Keratinocyte (primary cell): ENCODE measurements at regions not wholly inside any gene's neighbourhood (a gene's known extent, or its start where the extent isn't known, plus 50 kb on each side); places are given as distances from the start of the nearest gene placed in this dataset.

ENCODE experiments used
- DNase-seq: peaks from one replicate; pipeline ENCODE4 v3.0.0-alpha.2; 2011; ENCODE audit warnings: low read depth, missing footprints, low spot score
- FAIRE-seq: peaks from 2 replicates; lab custom pipeline; 2011; peaks lifted over from hg19 to GRCh38; lab: Jason Lieb, UNC
- H2AFZ ChIP-seq: 2 replicates; pipeline ENCODE4 v1.6.0; 2012; ENCODE audit warnings: low read length, control low read depth, inconsistent platforms; ENCODE audit not compliant: control insufficient read depth
- H3K27ac ChIP-seq: 2 replicates; pipeline ENCODE4 v1.5.1; 2011; ENCODE audit warnings: low read length; ENCODE audit not compliant: control insufficient read depth, insufficient read depth
- H3K27me3 ChIP-seq: 3 replicates; pipeline ENCODE4 v1.6.0; 2011; ENCODE audit warnings: low read length; ENCODE audit not compliant: control insufficient read depth, insufficient read depth; ENCODE audit errors: extremely low read depth
- H3K36me3 ChIP-seq, 2 experiments: 2 replicates in 1 of 2; 3 replicates in 1 of 2; pipeline ENCODE4 v1.5.1; 2011; ENCODE audit warnings: low read length in 2 of 2, mild to moderate bottlenecking in 1 of 2; ENCODE audit not compliant: control insufficient read depth in 2 of 2, insufficient read depth in 2 of 2; ENCODE audit errors: extremely low read depth in 1 of 2
- H3K4me1 ChIP-seq: 3 replicates; pipeline ENCODE4 v1.5.1; 2011; ENCODE audit warnings: low read length; ENCODE audit not compliant: control insufficient read depth, insufficient read depth; ENCODE audit errors: extremely low read depth
- H3K4me2 ChIP-seq: 3 replicates; pipeline ENCODE4 v1.6.0; 2011; ENCODE audit warnings: low read depth, low read length; ENCODE audit not compliant: control insufficient read depth, insufficient read depth; ENCODE audit errors: extremely low read depth
- H3K4me3 ChIP-seq, 3 experiments: fragments of 200-600 bp in 1 of 3; sonication (generic) in 1 of 3; 2 replicates in 2 of 3; 3 replicates in 1 of 3; pipeline ENCODE4 v1.5.1; 2011 to 2016; ENCODE audit warnings: low read length in 3 of 3, mild to moderate bottlenecking in 3 of 3, control low read depth in 2 of 3, inconsistent platforms in 1 of 3, low read depth in 1 of 3, mixed read lengths in 1 of 3, mixed run types in 1 of 3, moderate library complexity in 1 of 3; ENCODE audit not compliant: control insufficient read depth in 2 of 3, insufficient read depth in 2 of 3; ENCODE audit errors: extremely low read depth in 1 of 3
- H3K79me2 ChIP-seq: 2 replicates; pipeline ENCODE4 v1.6.0; 2012; ENCODE audit warnings: low read length; ENCODE audit not compliant: control insufficient read depth, insufficient read depth
- H3K9ac ChIP-seq: 3 replicates; pipeline ENCODE4 v1.6.0; 2011; ENCODE audit warnings: low read length; ENCODE audit not compliant: control insufficient read depth, insufficient read depth; ENCODE audit errors: extremely low read depth
- H3K9me1 ChIP-seq: 3 replicates; pipeline ENCODE4 v1.6.0; 2011; ENCODE audit warnings: low read length; ENCODE audit not compliant: control insufficient read depth, insufficient read depth; ENCODE audit errors: extremely low read depth
- H3K9me3 ChIP-seq: 2 replicates; pipeline ENCODE4 v1.5.1; 2012; ENCODE audit warnings: low read depth, low read length; ENCODE audit not compliant: control insufficient read depth
- H4K20me1 ChIP-seq: 3 replicates; pipeline ENCODE4 v1.6.0; 2011; ENCODE audit warnings: low read length; ENCODE audit not compliant: control insufficient read depth, insufficient read depth; ENCODE audit errors: extremely low read depth
- CTCF ChIP-seq, 3 experiments: IDR thresholded peaks in 1 of 3; conservative IDR thresholded peaks in 1 of 3; optimal IDR thresholded peaks in 1 of 3; 2 replicates in 2 of 3; 3 replicates in 1 of 3; pipeline versions ENCODE3 to v1.5.1; 2011; ENCODE audit warnings: low read length in 3 of 3, mild to moderate bottlenecking in 3 of 3, moderate library complexity in 2 of 3, control low read depth in 1 of 3, inconsistent platforms in 1 of 3; ENCODE audit not compliant: insufficient read depth in 2 of 3; ENCODE audit errors: extremely low read depth in 1 of 3
- EZH2 ChIP-seq: IDR thresholded peaks from one replicate; pipeline ENCODE4 v1.6.1; 2012; ENCODE audit warnings: inconsistent platforms, mild to moderate bottlenecking, low read length, moderate library complexity
- dilution Hi-C: fragments of 300-500 bp; cut with MboI; formaldehyde crosslinking; loops from one replicate; pipeline ENCODE4 v1.7.0; 2020; ENCODE audit warnings: low sequenced_read_pairs; ENCODE audit not compliant: extremely low pct_ligation_motif_present

- no peak for FAIRE-seq
- Histone ChIP-seq H3K9me3 (no peaks in the 10 kb centered on the region), H3K27ac (no peak overlapping the region), H3K27me3 (no peaks in the 10 kb centered on the region), H3K4me2 (no peak overlapping the region), H3K79me2 (no peaks in the 10 kb centered on the region), H3K4me1 (no peaks in the 10 kb centered on the region), H2AFZ (no peak overlapping the region), H3K9me1 (no peaks in the 10 kb centered on the region), H3K4me3 (no peak overlapping the region), H3K36me3 (no peaks in the 10 kb centered on the region), H4K20me1 (no peaks in the 10 kb centered on the region), H3K9ac (no peak overlapping the region)
- TF ChIP-seq EZH2 (no peak), CTCF (optimal IDR thresholded peaks at IDR 0.05 in 1 of 3, IDR thresholded peaks at IDR 0.05 in 1 of 3, conservative IDR thresholded peaks at IDR 0.05 in 1 of 3; ENCODE audit: extremely low read depth in 1 of 3, insufficient read depth in 2 of 3, low read length in 3 of 3) (no peak)
- DNase-seq = no peak
- dilution Hi-C loops = no loop called here
Measured at GRCh38 chr7:110607050-110607857, 483.7 kb upstream of the LRRN3 start.

GRCh38 chr7:110609336-110609735 is 481.6 kb upstream of the LRRN3 start:
- Histone ChIP-seq H3K9ac (no peak overlapping the region), H4K20me1 (no peaks in the 10 kb centered on the region)

More at GRCh38 chr7:110609336-110609735, 481.6 kb upstream of the LRRN3 start:
- TF ChIP-seq EZH2 (no peak), CTCF (optimal IDR thresholded peaks at IDR 0.05 in 1 of 3, IDR thresholded peaks at IDR 0.05 in 1 of 3, conservative IDR thresholded peaks at IDR 0.05 in 1 of 3; ENCODE audit: extremely low read depth in 1 of 3, insufficient read depth in 2 of 3, low read length in 3 of 3) (no peak)
- Histone ChIP-seq H3K4me1 (no peaks in the 10 kb centered on the region), H3K27me3 (no peaks in the 10 kb centered on the region), H3K36me3 (no peaks in the 10 kb centered on the region), H3K79me2 (no peaks in the 10 kb centered on the region), H2AFZ (no peak overlapping the region), H3K27ac (no peak overlapping the region), H3K4me2 (no peak overlapping the region), H3K9me3 (no peaks in the 10 kb centered on the region), H3K9me1 (no peaks in the 10 kb centered on the region), H3K4me3 (no peak overlapping the region)
- FAIRE-seq = no peak
- no peak for DNase-seq
- dilution Hi-C loops = no loop called here
